Stimulated activated CD4-positive, alpha-beta T cell treated with anti-CD3 and anti-CD28 coated beads, Interleukin-15, amount 100 ng/mL, for 24 hours (primary cell): ENCODE measurements at regions not wholly inside any gene's neighbourhood (a gene's known extent, or its start where the extent isn't known, plus 50 kb on each side); places are given as distances from the start of the nearest gene placed in this dataset.
"Not testable (repeated sequence)": the region's sequence is repeated elsewhere in the genome, so short reads cannot be mapped to it uniquely, and the experiment has no call there.

Experiments used
- DNase-seq: peaks from one replicate; pipeline ENCODE4 v3.0.0-alpha.2; 2020

DNA sequence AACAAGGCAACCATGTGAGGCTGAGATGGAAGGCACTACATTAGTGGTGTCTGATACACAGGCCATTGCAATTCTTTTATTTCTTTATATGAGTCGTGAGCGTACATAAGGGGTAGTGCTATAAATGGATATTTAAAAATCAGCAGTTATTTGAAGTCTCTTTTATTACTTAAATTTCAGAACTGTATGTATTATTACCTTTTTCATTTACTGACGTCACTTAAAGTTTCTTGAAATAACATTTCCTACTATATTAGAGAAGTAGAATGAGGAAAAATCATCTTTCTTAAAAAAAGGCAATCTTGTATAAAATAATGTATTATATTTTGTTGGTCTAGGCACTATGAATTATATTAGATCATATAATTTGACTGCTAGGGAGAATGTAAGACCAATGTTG is 280.9 kb upstream of the CYLC2 start:
- DNase-seq, result no peak

DNA sequence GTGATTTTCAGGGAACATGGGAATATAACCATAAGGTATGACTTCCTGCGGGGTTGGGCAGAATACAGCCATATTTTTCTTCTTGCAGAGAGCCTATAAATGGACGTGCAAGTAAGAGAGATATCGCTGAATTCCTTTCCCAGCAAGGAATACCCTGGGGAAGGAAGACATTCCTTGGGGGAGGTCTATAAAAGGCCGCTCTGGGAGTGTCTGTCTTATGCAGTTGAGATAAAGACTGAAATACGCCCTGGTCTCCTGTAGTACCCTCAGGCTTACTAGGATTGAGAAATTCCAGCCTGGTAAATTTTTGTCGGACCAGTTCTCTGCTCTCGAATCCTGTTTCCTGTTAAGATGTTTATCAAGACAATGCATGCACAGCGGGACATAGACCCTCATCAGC is 282.2 kb upstream of the CYLC2 start:
- DNase-seq, result not testable (repeated sequence)

GRCh38 chr9:102700936-102701335 is 294.2 kb upstream of the CYLC2 start:
- no peak for DNase-seq

- DNase-seq, result no peak
Measured at GRCh38 chr9:102669220-102669619, 325.9 kb upstream of the CYLC2 start.

DNA sequence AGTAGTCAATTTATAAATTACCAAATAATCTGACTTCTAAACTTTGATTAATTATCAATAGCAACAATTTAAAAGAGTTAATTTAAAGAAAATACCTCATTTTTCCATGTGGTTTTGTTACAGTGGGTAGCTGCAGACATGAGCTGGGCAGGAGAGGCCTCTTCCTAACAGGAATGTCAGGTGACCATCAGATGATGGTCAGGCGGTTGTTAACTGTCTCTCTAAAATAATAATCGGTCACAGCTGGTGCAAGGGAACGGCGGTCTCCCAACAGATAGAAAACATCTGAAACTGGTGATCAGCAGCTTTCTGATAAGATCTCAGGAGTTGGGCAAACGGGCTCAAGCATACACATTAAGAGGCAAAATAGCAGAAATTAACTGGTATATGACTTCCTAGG is 342.7 kb upstream of the CYLC2 start:
- no peak for DNase-seq

GRCh38 chr9:102650896-102651295 is 344.2 kb upstream of the CYLC2 start:
- DNase-seq, result no peak

- no peak for DNase-seq
Measured at GRCh38 chr9:102642651-102643050, 352.5 kb upstream of the CYLC2 start.

- no peak for DNase-seq
Measured at GRCh38 chr9:102631559-102631958, 363.6 kb upstream of the CYLC2 start.

DNA sequence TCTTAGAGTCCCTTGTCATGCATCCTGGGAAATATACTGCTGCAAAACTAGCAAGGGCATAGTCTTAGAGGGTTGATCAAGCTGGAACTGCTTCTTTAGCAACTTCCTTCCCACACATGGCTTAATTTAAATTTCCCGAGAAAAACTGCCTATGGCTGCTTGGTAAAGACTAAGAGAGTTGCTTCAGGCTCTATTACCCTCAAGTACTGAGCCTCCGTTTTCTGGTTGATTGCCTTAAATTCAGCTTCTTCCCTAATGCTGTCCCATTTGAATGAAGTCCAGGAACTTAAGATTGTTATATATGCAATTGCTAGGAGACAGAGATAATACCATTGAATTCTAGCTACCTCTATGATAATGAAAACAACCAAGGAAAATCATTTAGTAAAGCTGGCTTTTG is 385.7 kb upstream of the CYLC2 start:
- DNase-seq, result no peak

DNA sequence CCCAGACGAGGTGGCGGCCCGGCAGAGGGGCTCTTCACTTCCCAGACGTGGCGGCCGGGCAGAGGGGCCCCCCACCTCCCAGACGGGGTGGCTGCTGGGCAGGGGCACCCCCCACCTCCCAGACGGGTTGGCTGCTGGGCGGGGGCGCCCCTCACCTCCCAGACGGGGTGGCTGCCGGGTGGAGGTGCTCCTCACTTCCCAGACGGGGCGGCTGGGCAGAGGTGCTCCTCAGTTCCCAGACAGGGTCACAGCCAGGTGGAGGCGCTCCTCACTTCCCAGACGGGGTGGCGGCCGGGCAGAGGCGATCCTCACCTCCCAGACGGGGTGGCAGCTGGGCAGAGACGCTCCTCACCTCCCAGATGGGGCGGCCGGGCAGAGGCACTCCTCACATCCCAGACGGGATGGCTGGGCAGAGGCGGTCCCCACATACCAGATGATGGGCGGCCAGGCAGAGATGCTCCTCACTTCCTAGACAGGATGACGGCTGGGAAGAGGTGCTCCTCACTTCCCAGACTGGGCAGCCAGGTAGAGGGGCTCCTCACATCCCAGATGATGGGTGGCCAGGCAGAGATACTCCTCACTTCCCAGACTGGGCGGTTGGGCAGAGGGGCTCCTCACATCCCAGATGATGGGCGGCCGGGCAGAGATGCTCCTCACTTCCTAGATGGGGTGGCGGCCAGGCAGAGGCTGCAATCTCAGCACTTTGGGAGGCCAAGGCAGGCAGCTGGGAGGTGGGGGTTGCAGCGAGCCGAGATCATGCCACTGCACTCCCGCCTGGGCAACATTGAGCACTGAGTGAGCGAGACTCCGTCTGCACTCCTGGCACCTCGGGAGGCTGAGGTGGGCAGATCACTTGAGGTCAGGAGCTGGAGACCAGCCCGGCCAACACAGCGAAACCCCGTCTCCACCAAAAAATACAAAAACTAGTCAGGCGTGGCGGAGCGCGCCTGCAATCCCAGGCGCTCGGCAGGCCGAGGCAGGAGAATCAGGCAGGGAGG is 391.6 kb upstream of the CYLC2 start:
- DNase-seq, result not testable (repeated sequence)

DNA sequence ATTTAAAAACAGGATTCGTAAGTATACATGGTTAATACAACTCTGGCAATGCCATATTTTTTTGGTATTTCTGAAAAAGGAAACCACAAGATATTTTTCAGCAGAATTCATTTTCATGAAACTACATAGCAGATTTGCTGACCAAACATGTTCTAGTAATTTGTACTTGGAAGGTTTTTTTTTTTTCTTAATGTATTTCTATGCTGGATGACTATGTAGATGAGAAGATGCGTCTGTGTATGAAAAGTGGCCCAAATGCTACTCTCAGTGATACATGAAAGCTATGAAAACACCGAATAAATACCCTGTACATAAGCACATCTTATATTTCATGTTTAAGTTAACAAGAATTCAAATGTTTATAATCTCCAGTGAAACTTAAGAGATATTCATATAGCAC is 400.9 kb upstream of the CYLC2 start:
- no peak for DNase-seq

GRCh38 chr9:102587281-102587680 is 407.9 kb upstream of the CYLC2 start:
- no peak for DNase-seq

GRCh38 chr9:102569436-102569835 is 425.7 kb upstream of the CYLC2 start:
- DNase-seq, result no peak

GRCh38 chr9:102551346-102551745 is 443.8 kb upstream of the CYLC2 start:
- DNase-seq, result no peak

GRCh38 chr9:102550886-102551285 is 444.2 kb upstream of the CYLC2 start:
- DNase-seq, result no peak

DNA sequence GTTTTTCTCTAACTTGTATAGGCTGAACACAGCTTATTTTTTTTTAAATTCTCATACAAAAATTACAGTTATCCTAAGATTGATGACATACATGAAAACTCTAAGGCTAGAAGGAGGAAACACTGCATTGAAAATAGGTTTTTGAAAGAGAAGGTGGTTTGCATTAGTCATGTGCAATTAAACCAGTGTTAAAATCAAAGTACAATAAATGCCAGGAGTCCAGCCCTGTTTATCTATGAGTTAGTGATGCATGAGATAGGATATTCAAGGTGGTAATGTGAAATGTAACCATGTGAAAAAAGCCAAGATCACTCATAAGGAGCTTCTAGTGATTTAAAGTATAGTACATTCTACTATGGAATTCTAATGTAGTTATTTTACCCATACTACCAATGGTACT is 444.9 kb upstream of the CYLC2 start:
- DNase-seq, result no peak

DNA sequence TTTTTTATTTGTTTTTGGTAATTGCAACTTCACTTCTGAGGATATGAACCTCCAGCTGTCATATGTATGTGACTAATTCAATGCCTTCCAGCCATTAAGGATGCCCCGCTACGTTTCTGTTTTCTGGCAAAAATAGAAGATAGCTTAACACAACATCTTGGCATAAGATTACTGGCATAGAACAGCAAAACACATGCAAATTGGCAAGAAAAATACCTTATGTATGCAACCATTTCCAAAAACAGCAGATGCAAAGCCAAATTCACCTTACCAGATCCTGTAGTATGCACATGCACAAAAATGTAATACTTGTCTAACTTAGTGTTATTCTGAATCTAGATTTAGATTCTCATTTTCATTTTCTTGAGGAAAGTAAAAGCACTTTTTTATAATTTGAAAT is 461.1 kb upstream of the CYLC2 start:
- no peak for DNase-seq

DNA sequence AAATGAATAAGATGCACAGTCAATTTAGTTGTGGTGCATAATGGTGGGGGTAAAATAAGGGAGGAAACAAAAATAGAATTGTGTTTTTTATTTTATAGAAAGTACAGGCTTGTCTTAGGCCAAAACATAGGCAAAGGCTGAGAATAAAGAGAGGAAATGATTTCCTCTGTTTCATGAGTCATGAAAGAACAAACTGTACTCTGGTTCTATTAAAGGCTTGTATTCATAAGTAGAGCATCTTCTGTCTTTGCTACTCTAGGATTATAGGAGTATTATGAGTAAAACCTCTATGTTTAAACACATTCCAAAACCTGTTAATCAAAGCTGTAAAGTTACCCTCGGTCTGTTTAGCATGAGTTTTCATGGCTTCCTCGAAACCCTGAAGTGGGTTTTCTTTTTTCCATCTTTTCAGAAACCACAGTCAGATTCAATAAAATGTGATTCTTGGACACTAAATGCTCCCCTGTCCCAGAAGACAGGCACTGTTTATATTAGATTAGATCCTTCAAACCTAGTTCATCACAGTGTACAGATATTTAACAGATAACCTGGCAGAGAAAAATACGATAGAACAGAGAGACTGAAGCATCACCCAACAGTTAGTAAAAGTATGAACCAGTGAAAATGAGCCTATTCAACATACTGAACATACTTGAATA is 473.9 kb upstream of the CYLC2 start:
- DNase-seq, result no peak

DNA sequence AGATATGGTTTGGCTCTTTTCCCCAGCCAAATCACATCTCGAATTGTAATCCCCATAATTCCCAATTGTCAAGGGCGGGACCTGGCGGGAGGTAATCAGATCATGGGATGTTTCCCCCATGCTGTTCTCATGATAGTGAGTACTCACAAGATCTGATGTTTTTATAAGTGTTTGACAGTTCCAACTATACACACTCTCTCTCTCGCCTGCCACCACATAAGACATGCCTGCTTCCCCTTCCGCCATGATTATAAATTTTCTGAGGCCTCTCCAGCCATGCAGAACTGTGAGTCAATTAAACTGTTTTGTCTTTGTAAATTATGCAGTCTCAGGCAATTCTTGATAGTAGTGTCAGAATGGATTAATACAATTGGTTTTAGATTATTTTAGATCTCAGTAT is 475.7 kb upstream of the CYLC2 start:
- DNase-seq, result no peak

DNA sequence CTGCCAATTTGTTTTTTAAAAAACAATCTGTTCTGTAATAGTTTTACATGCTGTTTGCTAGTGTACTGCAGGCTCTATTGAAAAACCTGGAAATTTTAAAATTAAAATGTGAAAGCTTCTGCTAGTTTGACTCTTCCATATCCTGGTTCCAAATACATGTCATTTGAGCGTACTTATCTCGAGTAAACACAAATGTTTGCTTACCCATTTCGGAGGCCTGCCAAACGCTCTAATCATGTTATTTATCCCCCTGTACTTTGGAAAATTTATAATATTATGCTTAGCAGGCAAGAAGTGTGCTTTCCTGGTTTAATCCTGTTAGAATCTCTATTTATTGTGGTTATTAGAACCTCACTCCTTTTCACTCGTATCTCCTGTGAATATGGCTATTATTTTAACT is 476.8 kb upstream of the CYLC2 start:
- DNase-seq, result no peak

DNA sequence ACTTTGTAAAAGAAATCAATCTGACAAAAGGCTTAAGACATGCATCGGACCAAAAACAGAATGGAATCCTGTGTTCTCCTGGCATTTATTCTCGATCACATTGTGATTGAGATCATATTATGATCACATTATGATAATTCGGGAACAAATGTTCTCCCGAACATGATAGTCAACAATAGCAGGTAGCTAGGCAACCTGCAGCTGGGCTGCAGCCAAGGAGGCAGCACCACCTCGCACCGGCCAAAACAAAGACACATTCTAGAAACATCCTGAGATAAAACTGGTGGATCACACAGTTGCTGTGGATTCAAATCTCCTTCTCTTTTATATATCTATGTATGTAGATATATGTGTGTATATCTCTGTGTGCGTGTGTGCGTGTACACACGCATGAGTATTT is 480.6 kb upstream of the CYLC2 start:
- DNase-seq, result no peak

DNA sequence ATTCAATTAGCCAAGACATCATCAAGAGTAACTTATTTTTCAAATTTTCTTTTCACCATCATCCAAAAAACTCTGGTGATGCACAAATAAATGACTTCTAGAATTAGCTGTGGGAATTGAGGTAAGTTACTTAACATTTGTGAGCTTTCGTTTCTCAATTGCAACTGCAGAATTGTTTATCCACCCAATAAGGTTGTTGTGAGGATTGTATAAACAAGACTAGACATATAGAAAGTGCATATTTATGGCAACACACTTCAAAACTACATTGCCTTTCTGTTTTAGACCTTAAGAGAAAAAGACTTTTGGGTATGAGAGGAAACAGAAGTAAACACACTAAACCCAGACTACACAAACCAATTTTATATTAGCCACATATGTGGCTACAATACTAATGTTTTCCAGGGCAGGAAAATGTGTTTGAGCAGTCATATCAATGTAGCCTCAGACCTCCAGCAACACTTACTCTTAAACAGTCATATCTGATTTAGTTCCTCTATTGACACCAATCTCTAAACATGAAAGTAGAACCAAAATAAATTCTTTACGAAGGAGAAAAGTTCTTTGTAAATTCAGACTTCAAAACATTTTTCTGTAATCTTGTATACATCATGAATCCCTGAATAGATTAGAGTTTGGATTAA is 488.0 kb upstream of the CYLC2 start:
- no peak for DNase-seq

- no peak for DNase-seq
Measured at GRCh38 chr9:102506406-102506805, 488.7 kb upstream of the CYLC2 start.

DNA sequence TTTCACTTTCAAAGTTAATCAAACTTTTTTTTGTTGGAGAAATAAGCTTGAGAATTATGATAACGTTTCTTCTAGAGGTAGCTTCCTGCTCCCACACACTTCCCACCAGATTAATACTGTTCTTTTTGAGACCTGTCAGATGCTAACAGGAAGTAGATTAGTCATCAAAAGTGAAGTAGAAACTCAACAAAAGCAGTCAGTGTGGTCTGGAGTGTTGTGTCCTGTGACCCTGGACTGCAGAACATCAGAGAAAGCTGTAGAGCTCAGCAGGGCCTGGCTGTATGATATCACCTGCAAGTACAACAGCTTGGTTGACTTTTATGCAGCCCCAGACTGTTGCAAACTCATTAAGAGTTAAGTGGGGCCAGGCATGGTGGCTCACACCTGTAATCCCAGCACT is 495.7 kb upstream of the CYLC2 start:
- DNase-seq, result no peak
